Right lobe of liver (tissue), 6 donors: ENCODE measurements at regions not wholly inside any gene's neighbourhood (a gene's known extent, or its start where the extent isn't known, plus 50 kb on each side); places are given as distances from the start of the nearest gene placed in this dataset.

ENCODE experiments used
- ATAC-seq, 4 donors: fragments of 200-7000 bp; cut with Tn5 transposase; one replicate each; pipeline ENCODE4 v1.9.1; 2020; ENCODE audit warnings: mild to moderate bottlenecking in 4 of 4, moderate library complexity in 4 of 4
- DNase-seq, 3 donors: peaks; one replicate each; pipeline ENCODE4 v3.0.0-alpha.2; 2020
- H3K27ac ChIP-seq, 3 donors: fragments of 200-600 bp; one replicate each; pipeline ENCODE4 v1.8.0; 2022
- H3K27me3 ChIP-seq, 2 donors: fragments of 200-600 bp; one replicate each; pipeline ENCODE4 v1.8.0; 2022
- H3K36me3 ChIP-seq, 4 donors: fragments of 200-600 bp; sonication (generic) in 1 of 4; one replicate each; pipeline versions ENCODE4 v1.5.1 to v1.8.0; 2017 to 2022; ENCODE audit warnings: control low read depth in 1 of 4
- H3K4me1 ChIP-seq, 4 donors: fragments of 200-600 bp; sonication (generic) in 1 of 4; one replicate each; pipeline versions ENCODE4 v1.5.1 to v1.8.0; 2017 to 2022; ENCODE audit warnings: control low read depth in 1 of 4
- H3K4me3 ChIP-seq, 3 donors: fragments of 200-600 bp; one replicate each; pipeline ENCODE4 v1.8.0; 2022
- H3K9me3 ChIP-seq, 4 donors: fragments of 200-600 bp; sonication (generic) in 1 of 4; one replicate each; pipeline versions ENCODE4 v1.5.1 to v1.8.0; 2017 to 2022; ENCODE audit warnings: control low read depth in 1 of 4
- CTCF ChIP-seq, 4 donors: fragments of 200-600 bp in 3 of 4; fragments of 450-650 bp in 1 of 4; IDR thresholded peaks; one replicate each; pipeline versions ENCODE4 v1.5.1 to v1.8.0; 2016 to 2022; ENCODE audit warnings: antibody characterized with exemption in 4 of 4, mild to moderate bottlenecking in 2 of 4
- POLR2A ChIP-seq: fragments of 450-650 bp; IDR thresholded peaks from one replicate; pipeline ENCODE4 v1.6.1; 2017; ENCODE audit warnings: antibody characterized with exemption, mild to moderate bottlenecking
- WGBS: methylation state at CpG from one replicate; pipeline ENCODE4 v1.1.6; 2018; ENCODE audit warnings: low coverage, low lambda C conversion rate; ENCODE audit not compliant: insufficient coverage; ENCODE audit errors: missing lambda C conversion rate; 5-methylcytosine and 5-hydroxymethylcytosine counted together
- intact Hi-C, 2 donors: fragments of 100-400 bp; cut with DNase I; formaldehyde crosslinking; loops; one replicate each; pipeline versions ENCODE4 v1.11.2 to v1.14.1; 2022
- donor health status: DM: no; HTN: yes; CAD: no.
- donor health status: DM: no; HTN: no; CAD: no.
- donor health status: DM: no; HTN: no; CAD: no.
- donor health status: DM: no; HTN: yes; CAD: no.
- donor health status: DM: no; HTN: yes; CAD: no.

- no peaks in the 10 kb centered on the region for H3K4me1 ChIP-seq
- H3K27ac ChIP-seq, result no peak overlapping the region
- H3K36me3 ChIP-seq, result no peaks in the 10 kb centered on the region
- no peaks in the 10 kb centered on the region for H3K9me3 ChIP-seq
- intact Hi-C loops, result no loop called here
- DNase-seq (no peak), ATAC-seq (no peak)
- 24% methylated on average over 3 of the region's 3 CpGs for WGBS
- H3K4me3 ChIP-seq, result no peak overlapping the region
- no peaks in the 10 kb centered on the region for H3K27me3 ChIP-seq
- TF ChIP-seq CTCF (IDR thresholded peaks at IDR 0.05) (no peak), POLR2A (no peak)
Measured at GRCh38 chr4:178185517-178185916, 743.3 kb upstream of the AGA start.

- Histone ChIP-seq H3K36me3 (no peaks in the 10 kb centered on the region), H3K4me1 (no peaks in the 10 kb centered on the region), H3K27me3 (no peaks in the 10 kb centered on the region), H3K27ac (no peak overlapping the region), H3K9me3 (no peaks in the 10 kb centered on the region), H3K4me3 (no peak overlapping the region)
- TF ChIP-seq CTCF (IDR thresholded peaks at IDR 0.05) (no peak), POLR2A (no peak)
- ATAC-seq (no peak), DNase-seq (no peak)
- intact Hi-C loops, result no loop called here
Measured at GRCh38 chr4:178192611-178193010, 750.4 kb upstream of the AGA start.

- no peaks in the 10 kb centered on the region for H3K27me3 ChIP-seq
- no peak overlapping the region for H3K27ac ChIP-seq
- H3K4me1 ChIP-seq, result no peaks in the 10 kb centered on the region
- intact Hi-C loops, result no loop called here
- H3K36me3 ChIP-seq, result no peaks in the 10 kb centered on the region
- DNase-seq, result no peak
- 51% methylated on average over 4 of the region's 6 CpGs for WGBS
- ATAC-seq, result no peak
- H3K4me3 ChIP-seq, result no peak overlapping the region
- H3K9me3 ChIP-seq, result no peaks in the 10 kb centered on the region
- TF ChIP-seq POLR2A, result no peak
- no peak for TF ChIP-seq CTCF (IDR thresholded peaks at IDR 0.05)
Measured at GRCh38 chr4:178196751-178197374, 754.6 kb upstream of the AGA start.

GRCh38 chr4:178198691-178199090, 756.5 kb upstream of the AGA start:
- H3K27me3 ChIP-seq, result no peaks in the 10 kb centered on the region
- no peaks in the 10 kb centered on the region for H3K36me3 ChIP-seq
- no peaks in the 10 kb centered on the region for H3K9me3 ChIP-seq
- H3K27ac ChIP-seq, result no peak overlapping the region
- no peak overlapping the region for H3K4me3 ChIP-seq
- intact Hi-C loops, result no loop called here
- H3K4me1 ChIP-seq, result no peaks in the 10 kb centered on the region
- no peak for TF ChIP-seq POLR2A
- no peak for TF ChIP-seq CTCF (IDR thresholded peaks at IDR 0.05)
- ATAC-seq, result no peak
- no peak for DNase-seq

- DNase-seq, result no peak
- WGBS, result 14% methylated on average over 1 of the region's 1 CpG
- intact Hi-C loops, result no loop called here
Measured at GRCh38 chr4:178202422-178202821, 760.2 kb upstream of the AGA start.

More at GRCh38 chr4:178202422-178202821, 760.2 kb upstream of the AGA start:
- Histone ChIP-seq H3K27me3 (no peaks in the 10 kb centered on the region), H3K9me3 (no peaks in the 10 kb centered on the region), H3K4me3 (no peak overlapping the region), H3K4me1 (no peaks in the 10 kb centered on the region), H3K27ac (no peak overlapping the region), H3K36me3 (no peaks in the 10 kb centered on the region)
- no peak for TF ChIP-seq POLR2A
- TF ChIP-seq CTCF (IDR thresholded peaks at IDR 0.05), result no peak
- ATAC-seq, result no peak
